H9 (cell line): ENCODE measurements at regions not wholly inside any gene's neighbourhood (a gene's known extent, or its start where the extent isn't known, plus 50 kb on each side); places are given as distances from the start of the nearest gene placed in this dataset.

ENCODE experiments used
- DNase-seq: peaks from one replicate; pipeline ENCODE4 v3.0.0-alpha.2; 2017
- H2AFZ ChIP-seq: one replicate; pipeline ENCODE4 v1.6.1; 2013; ENCODE audit warnings: mild to moderate bottlenecking, low read length, control low read depth, moderate library complexity
- H2AK5ac ChIP-seq: 2 replicates; pipeline ENCODE4 v1.6.1; 2013; ENCODE audit warnings: low read length, control low read depth, mixed read lengths; ENCODE audit not compliant: insufficient read length
- H2BK120ac ChIP-seq: one replicate; pipeline ENCODE4 v1.6.1; 2013; ENCODE audit warnings: low read depth, mild to moderate bottlenecking, low read length, control low read depth, inconsistent platforms; ENCODE audit not compliant: poor library complexity, severe bottlenecking
- H2BK12ac ChIP-seq: 2 replicates; pipeline ENCODE4 v1.6.1; 2013; ENCODE audit warnings: low read length, control low read depth, mixed read lengths, low read depth; ENCODE audit not compliant: insufficient read length
- H2BK15ac ChIP-seq: 2 replicates; pipeline ENCODE4 v1.6.1; 2013; ENCODE audit warnings: low read depth, low read length, control low read depth
- H2BK20ac ChIP-seq: one replicate; pipeline ENCODE4 v1.6.1; 2013; ENCODE audit warnings: low read depth, mild to moderate bottlenecking, low read length, control low read depth, inconsistent platforms; ENCODE audit not compliant: poor library complexity, severe bottlenecking
- H2BK5ac ChIP-seq: 2 replicates; pipeline ENCODE4 v1.6.1; 2013; ENCODE audit warnings: low read length, control low read depth, mixed read lengths; ENCODE audit not compliant: insufficient read length
- H3K14ac ChIP-seq: 2 replicates; pipeline ENCODE4 v1.6.1; 2013; ENCODE audit warnings: low read length, control low read depth; ENCODE audit not compliant: insufficient read depth
- H3K18ac ChIP-seq: 2 replicates; pipeline ENCODE4 v1.6.1; 2013; ENCODE audit warnings: low read depth, mild to moderate bottlenecking, mixed read lengths, low read length, control low read depth; ENCODE audit not compliant: insufficient read length
- H3K23ac ChIP-seq: 2 replicates; pipeline ENCODE4 v1.6.1; 2013; ENCODE audit warnings: low read length, control low read depth, mixed read lengths, low read depth; ENCODE audit not compliant: insufficient read length
- H3K23me2 ChIP-seq: 2 replicates; pipeline ENCODE4 v1.6.1; 2013; ENCODE audit warnings: low read depth, mild to moderate bottlenecking, mixed read lengths, low read length, control low read depth; ENCODE audit not compliant: insufficient read length, poor library complexity, severe bottlenecking
- H3K27ac ChIP-seq: 2 replicates; pipeline ENCODE4 v1.5.1; 2013; ENCODE audit warnings: low read length, control low read depth, mixed read lengths, low read depth; ENCODE audit not compliant: insufficient read length
- H3K27me3 ChIP-seq: 2 replicates; pipeline ENCODE4 v1.6.1; 2013; ENCODE audit warnings: low read length, control low read depth, inconsistent platforms; ENCODE audit not compliant: insufficient read depth
- H3K4ac ChIP-seq: 2 replicates; pipeline ENCODE4 v1.6.1; 2013; ENCODE audit warnings: low read depth, mild to moderate bottlenecking, control low read depth, inconsistent platforms, low read length, moderate library complexity
- H3K4me1 ChIP-seq: 2 replicates; pipeline ENCODE4 v1.6.1; 2013; ENCODE audit warnings: low read length, control low read depth, inconsistent platforms; ENCODE audit not compliant: insufficient read depth
- H3K4me2 ChIP-seq: 2 replicates; pipeline ENCODE4 v1.6.1; 2013; ENCODE audit warnings: low read length, control low read depth, mixed read lengths; ENCODE audit not compliant: insufficient read length, insufficient read depth
- H3K56ac ChIP-seq: 2 replicates; pipeline ENCODE4 v1.6.1; 2013; ENCODE audit warnings: low read depth, mild to moderate bottlenecking, mixed read lengths, low read length, control low read depth; ENCODE audit not compliant: insufficient read length
- H3K79me1 ChIP-seq: 2 replicates; pipeline ENCODE4 v1.6.1; 2013; ENCODE audit warnings: low read depth, mild to moderate bottlenecking, moderate library complexity, low read length, control low read depth, inconsistent platforms; ENCODE audit not compliant: insufficient read depth, poor library complexity, severe bottlenecking
- H3K79me2 ChIP-seq: 2 replicates; pipeline ENCODE4 v1.6.1; 2013; ENCODE audit warnings: low read length, control low read depth, inconsistent platforms; ENCODE audit not compliant: insufficient read depth
- H3K9ac ChIP-seq: 2 replicates; pipeline ENCODE4 v1.6.1; 2013; ENCODE audit warnings: low read length, control low read depth, mixed read lengths; ENCODE audit not compliant: insufficient read length; ENCODE audit errors: extremely low read depth
- H3K9me3 ChIP-seq: one replicate; pipeline ENCODE4 v1.6.1; 2013; ENCODE audit warnings: low read depth, low read length, inconsistent platforms; ENCODE audit not compliant: control insufficient read depth
- H3T11ph ChIP-seq: one replicate; pipeline ENCODE4 v1.6.1; 2013; ENCODE audit warnings: mild to moderate bottlenecking, low read length, control low read depth, inconsistent platforms
- H4K20me1 ChIP-seq: one replicate; pipeline ENCODE4 v1.6.1; 2013; ENCODE audit not compliant: control insufficient read depth, insufficient read length, insufficient read depth
- H4K5ac ChIP-seq: 2 replicates; pipeline ENCODE4 v1.6.1; 2013; ENCODE audit warnings: low read depth, mild to moderate bottlenecking, mixed read lengths, low read length, control low read depth; ENCODE audit not compliant: insufficient read length
- H4K8ac ChIP-seq: replicated peaks from 2 replicates; pipeline ENCODE4 v1.6.1; 2013; ENCODE audit warnings: low read length, control low read depth, mixed read lengths, low read depth; ENCODE audit not compliant: insufficient read length
- H4K91ac ChIP-seq: 2 replicates; pipeline ENCODE4 v1.6.1; 2013; ENCODE audit warnings: low read depth, mild to moderate bottlenecking, moderate library complexity, mixed read lengths, low read length, control low read depth; ENCODE audit not compliant: insufficient read length
- H3K27ac Mint-ChIP-seq, 3 experiments: 2 replicates in 2 of 3; 3 replicates in 1 of 3; pipeline ENCODE4 v1.8.0; 2020 to 2021; ENCODE audit warnings: mixed read lengths in 3 of 3, mild to moderate bottlenecking in 1 of 3, moderate library complexity in 1 of 3
- H3K27me3 Mint-ChIP-seq: 2 replicates; pipeline ENCODE4 v1.8.0; 2021; ENCODE audit warnings: low read depth, mild to moderate bottlenecking, moderate library complexity, mixed read lengths
- H3K36me3 Mint-ChIP-seq, 3 experiments: 2 replicates in 2 of 3; 3 replicates in 1 of 3; pipeline ENCODE4 v1.8.0; 2020 to 2021; ENCODE audit warnings: low read depth in 3 of 3, mixed read lengths in 3 of 3; ENCODE audit not compliant: insufficient read depth in 1 of 3
- H3K4me1 Mint-ChIP-seq, 2 experiments: 2 replicates each; pipeline ENCODE4 v1.8.0; 2020; ENCODE audit warnings: mixed read lengths in 2 of 2
- H3K4me3 Mint-ChIP-seq, 2 experiments: 2 replicates in 1 of 2; 3 replicates in 1 of 2; pipeline ENCODE4 v1.8.0; 2020 to 2021; ENCODE audit warnings: mild to moderate bottlenecking in 2 of 2, mixed read lengths in 2 of 2, moderate library complexity in 1 of 2
- H3K9me3 Mint-ChIP-seq, 2 experiments: 2 replicates in 1 of 2; 3 replicates in 1 of 2; pipeline ENCODE4 v1.8.0; 2020; ENCODE audit warnings: mild to moderate bottlenecking in 2 of 2, mixed read lengths in 2 of 2, moderate library complexity in 1 of 2
- WGBS: extraction: QIAGEN DNeasy Blood & Tissue Kit; methylation state at CpG from one replicate; pipeline ENCODE4 v1.1.7; 2013; ENCODE audit warnings: missing lambda C conversion rate, low lambda C conversion rate, mixed read lengths; ENCODE audit not compliant: insufficient read length; ENCODE audit errors: extremely low coverage; 5-methylcytosine and 5-hydroxymethylcytosine counted together
- TF ChIP-seq, protein P1 (sequence below): fragments of 200-600 bp; sonication (generic); conservative IDR thresholded peaks from 3 replicates; pipeline ENCODE4 v1.8.0; 2021; ENCODE audit warnings: antibody characterized with exemption, mild to moderate bottlenecking

DNA sequence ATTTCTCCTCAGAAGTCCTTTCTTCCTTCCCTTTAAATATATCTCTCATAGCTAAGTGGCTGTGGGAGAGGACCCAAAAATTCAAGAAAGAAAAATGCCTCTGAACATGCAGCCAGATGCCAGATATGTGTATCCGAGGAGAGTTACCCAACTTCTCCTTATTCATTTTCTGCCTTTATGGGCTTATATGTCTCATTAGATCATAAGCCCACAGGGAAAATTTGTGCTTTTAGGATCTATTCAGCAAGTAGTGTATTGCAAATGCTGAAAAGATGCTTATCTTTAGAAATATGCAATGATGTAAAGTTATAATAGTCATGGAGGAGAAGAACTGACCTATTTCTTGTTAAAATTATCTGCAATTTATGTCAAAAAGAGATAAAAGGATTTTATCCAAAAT lies 371.8 kb upstream of the NOCT start:
- Mint-ChIP-seq H3K27me3 (no peaks in the 10 kb centered on the region; the same call in 1 of the 2 replicates), H3K9me3 (peaks cover 0 to 2% of the 10 kb centered on the region in 2 experiments; a peak in 3 of 5 replicates), H3K27ac (no peak overlapping the region), H3K36me3 (peaks cover 0 to 7% (median 0%) of the 10 kb centered on the region in 3 experiments; a peak in 4 of 7 replicates), H3K4me1 (peaks cover 22 to 32% of the 10 kb centered on the region in 2 experiments), H3K4me3 (no peak overlapping the region)
- Histone ChIP-seq H3K18ac (no peak overlapping the region), H3K4me1 (peaks cover 6% of the 10 kb centered on the region; the same call in 1 of the 2 replicates), H3K27ac (no peak overlapping the region), H3K79me2 (no peaks in the 10 kb centered on the region), H4K91ac (no peak overlapping the region), H3K4me2 (no peak overlapping the region), H3K27me3 (no peaks in the 10 kb centered on the region), H3K9me3 (no peaks in the 10 kb centered on the region), H2BK5ac (no peak overlapping the region), H3K23me2 (no peaks in the 10 kb centered on the region), H2BK120ac (no peak overlapping the region), H4K8ac (no peak overlapping the region), H2AK5ac (no peak overlapping the region), H4K20me1 (no peaks in the 10 kb centered on the region), H4K5ac (no peak overlapping the region), H2BK20ac (no peak overlapping the region), H2BK15ac (no peak overlapping the region), H3T11ph (no peak overlapping the region), H3K79me1 (no peaks in the 10 kb centered on the region), H3K23ac (no peak overlapping the region), H3K9ac (no peak overlapping the region), H2BK12ac (no peak overlapping the region), H3K4ac (no peak overlapping the region), H2AFZ (no peak overlapping the region), H3K14ac (no peak overlapping the region), H3K56ac (no peak overlapping the region)
- no peak for DNase-seq
- TF ChIP-seq, protein P1, sequence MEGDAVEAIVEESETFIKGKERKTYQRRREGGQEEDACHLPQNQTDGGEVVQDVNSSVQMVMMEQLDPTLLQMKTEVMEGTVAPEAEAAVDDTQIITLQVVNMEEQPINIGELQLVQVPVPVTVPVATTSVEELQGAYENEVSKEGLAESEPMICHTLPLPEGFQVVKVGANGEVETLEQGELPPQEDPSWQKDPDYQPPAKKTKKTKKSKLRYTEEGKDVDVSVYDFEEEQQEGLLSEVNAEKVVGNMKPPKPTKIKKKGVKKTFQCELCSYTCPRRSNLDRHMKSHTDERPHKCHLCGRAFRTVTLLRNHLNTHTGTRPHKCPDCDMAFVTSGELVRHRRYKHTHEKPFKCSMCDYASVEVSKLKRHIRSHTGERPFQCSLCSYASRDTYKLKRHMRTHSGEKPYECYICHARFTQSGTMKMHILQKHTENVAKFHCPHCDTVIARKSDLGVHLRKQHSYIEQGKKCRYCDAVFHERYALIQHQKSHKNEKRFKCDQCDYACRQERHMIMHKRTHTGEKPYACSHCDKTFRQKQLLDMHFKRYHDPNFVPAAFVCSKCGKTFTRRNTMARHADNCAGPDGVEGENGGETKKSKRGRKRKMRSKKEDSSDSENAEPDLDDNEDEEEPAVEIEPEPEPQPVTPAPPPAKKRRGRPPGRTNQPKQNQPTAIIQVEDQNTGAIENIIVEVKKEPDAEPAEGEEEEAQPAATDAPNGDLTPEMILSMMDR = no peak
- WGBS = no CpG with 5 or more reads among the region's 1 CpG
